Panc1 (cell line): ENCODE measurements at regions not wholly inside any gene's neighbourhood (a gene's known extent, or its start where the extent isn't known, plus 50 kb on each side); places are given as distances from the start of the nearest gene placed in this dataset.
"Not testable (repeated sequence)": the region's sequence is repeated elsewhere in the genome, so short reads cannot be mapped to it uniquely, and the experiment has no call there.

Experiments used
- ATAC-seq: fragments of 200-7000 bp; cut with Tn5 transposase; 2 replicates; pipeline ENCODE4 v1.9.1; 2020; ENCODE audit warnings: mild to moderate bottlenecking, moderate library complexity
- BruUV-seq: library from RNA; stranded (reverse); fragments of 400-500 nt; replicated peaks from 2 replicates; lab custom pipeline; 2021; lab: Mats Ljungman, UMichigan
- CTCF ChIA-PET: fragments of 300-600 bp; sonication (Branson Sonifier 250); formaldehyde crosslinking; loops from one replicate; lab custom pipeline; 2022; ENCODE audit warnings: antibody characterized with exemption; lab: Charles Lee
- POLR2A ChIA-PET: fragments of 300-600 bp; sonication (Branson Sonifier 250); formaldehyde crosslinking; loops from one replicate; lab custom pipeline; 2022; ENCODE audit warnings: antibody characterized with exemption; lab: Charles Lee
- DNase-seq: peaks from one replicate; pipeline ENCODE4 v3.0.0-alpha.2; 2010; ENCODE audit warnings: low read depth, low spot score
- H3K27ac ChIP-seq: 2 replicates; pipeline ENCODE4 v1.5.1; 2011; ENCODE audit warnings: mild to moderate bottlenecking, low read length, inconsistent platforms
- H3K27me3 ChIP-seq: fragments of 200-500 bp; sonication (Bioruptor generic); 2 replicates; pipeline ENCODE4 v1.6.0; 2014; ENCODE audit warnings: low read length, inconsistent platforms; ENCODE audit not compliant: control insufficient read depth, insufficient read depth
- H3K36me3 ChIP-seq: fragments of 200-500 bp; sonication (Bioruptor generic); 2 replicates; pipeline ENCODE4 v1.5.1; 2014; ENCODE audit warnings: inconsistent platforms, mild to moderate bottlenecking, low read length, moderate library complexity; ENCODE audit not compliant: control insufficient read depth, insufficient read depth
- H3K4me1 ChIP-seq: 2 replicates; pipeline ENCODE4 v1.5.1; 2011; ENCODE audit warnings: inconsistent platforms, mild to moderate bottlenecking, low read length, moderate library complexity; ENCODE audit not compliant: control insufficient read depth, insufficient read depth
- H3K4me3 ChIP-seq, 2 experiments: 2 replicates each; pipeline ENCODE4 v1.5.1; 2011 to 2012; ENCODE audit warnings: low read depth in 2 of 2, low read length in 2 of 2, mild to moderate bottlenecking in 2 of 2, inconsistent platforms in 1 of 2, moderate library complexity in 1 of 2
- H3K9me3 ChIP-seq: fragments of 200-500 bp; sonication (Bioruptor generic); 2 replicates; pipeline ENCODE4 v1.5.1; 2014; ENCODE audit warnings: low read depth, mild to moderate bottlenecking, inconsistent platforms, low read length, moderate library complexity; ENCODE audit not compliant: control insufficient read depth, insufficient read depth
- CTCF ChIP-seq: fragments of 450-650 bp; IDR thresholded peaks from 2 replicates; pipeline ENCODE4 v1.5.1; 2017; ENCODE audit warnings: mild to moderate bottlenecking
- POLR2AphosphoS5 ChIP-seq: IDR thresholded peaks from 2 replicates; pipeline ENCODE4 v1.6.1; 2012; ENCODE audit warnings: mild to moderate bottlenecking, low read depth, low read length, moderate library complexity
- SIN3A ChIP-seq: IDR thresholded peaks from 2 replicates; pipeline ENCODE4 v1.6.1; 2012; ENCODE audit warnings: low read depth, mild to moderate bottlenecking, low read length, moderate library complexity, borderline replicate concordance; ENCODE audit not compliant: insufficient read depth
- TCF7L2 ChIP-seq: IDR thresholded peaks from 2 replicates; pipeline ENCODE4 v1.6.1; 2011; ENCODE audit warnings: mild to moderate bottlenecking, low read depth, low read length, inconsistent platforms
- in situ Hi-C: cut with HindIII; loops from 2 replicates; pipeline ENCODE4 v1.10.0; 2016; ENCODE audit warnings: low sequenced_read_pairs, low pct_unique_long_range_greater_than_20kb
- intact Hi-C: fragments of 100-400 bp; cut with micrococcal nuclease; formaldehyde crosslinking; loops from one replicate; pipeline ENCODE4 v1.10.0; 2022; ENCODE audit not compliant: unreplicated experiment
- TF ChIP-seq, protein P1 (sequence below), 2 experiments: IDR thresholded peaks; 2 replicates each; pipeline ENCODE4 v1.6.1; 2011 to 2012; ENCODE audit warnings: low read depth in 2 of 2, control low read depth in 1 of 2, low read length in 1 of 2, mild to moderate bottlenecking in 1 of 2, moderate library complexity in 1 of 2; ENCODE audit not compliant: insufficient read depth in 1 of 2

- in situ Hi-C loops, POLR2A ChIA-PET, CTCF ChIA-PET, BruUV-seq, H3K4me1 ChIP-seq, H3K36me3 ChIP-seq, H3K9me3 ChIP-seq, H3K27me3 ChIP-seq, ATAC-seq, intact Hi-C loops, H3K27ac ChIP-seq, DNase-seq, H3K4me3 ChIP-seq: not testable (repeated sequence)
These were observed 1086.5 kb downstream of the TYW1 start for GRCh38 chr7:68082961-68083657.

GRCh38 chr7:68087401-68087800 is 1090.8 kb downstream of the TYW1 start:
- Histone ChIP-seq H3K4me1 (no peaks in the 10 kb centered on the region), H3K27me3 (no peaks in the 10 kb centered on the region), H3K9me3 (no peaks in the 10 kb centered on the region), H3K4me3 (no peak overlapping the region), H3K36me3 (no peaks in the 10 kb centered on the region), H3K27ac (no peak overlapping the region)
- intact Hi-C loops, result no loop called here
- no peak for ATAC-seq
- ChIA-PET CTCF (no interaction called here), POLR2A (no interaction called here)
- no TSS peak for BruUV-seq
- TF ChIP-seq TCF7L2, result no peak
- TF ChIP-seq SIN3A, result no peak
- TF ChIP-seq POLR2AphosphoS5, result no peak
- no peak for TF ChIP-seq CTCF
- TF ChIP-seq, protein P1, sequence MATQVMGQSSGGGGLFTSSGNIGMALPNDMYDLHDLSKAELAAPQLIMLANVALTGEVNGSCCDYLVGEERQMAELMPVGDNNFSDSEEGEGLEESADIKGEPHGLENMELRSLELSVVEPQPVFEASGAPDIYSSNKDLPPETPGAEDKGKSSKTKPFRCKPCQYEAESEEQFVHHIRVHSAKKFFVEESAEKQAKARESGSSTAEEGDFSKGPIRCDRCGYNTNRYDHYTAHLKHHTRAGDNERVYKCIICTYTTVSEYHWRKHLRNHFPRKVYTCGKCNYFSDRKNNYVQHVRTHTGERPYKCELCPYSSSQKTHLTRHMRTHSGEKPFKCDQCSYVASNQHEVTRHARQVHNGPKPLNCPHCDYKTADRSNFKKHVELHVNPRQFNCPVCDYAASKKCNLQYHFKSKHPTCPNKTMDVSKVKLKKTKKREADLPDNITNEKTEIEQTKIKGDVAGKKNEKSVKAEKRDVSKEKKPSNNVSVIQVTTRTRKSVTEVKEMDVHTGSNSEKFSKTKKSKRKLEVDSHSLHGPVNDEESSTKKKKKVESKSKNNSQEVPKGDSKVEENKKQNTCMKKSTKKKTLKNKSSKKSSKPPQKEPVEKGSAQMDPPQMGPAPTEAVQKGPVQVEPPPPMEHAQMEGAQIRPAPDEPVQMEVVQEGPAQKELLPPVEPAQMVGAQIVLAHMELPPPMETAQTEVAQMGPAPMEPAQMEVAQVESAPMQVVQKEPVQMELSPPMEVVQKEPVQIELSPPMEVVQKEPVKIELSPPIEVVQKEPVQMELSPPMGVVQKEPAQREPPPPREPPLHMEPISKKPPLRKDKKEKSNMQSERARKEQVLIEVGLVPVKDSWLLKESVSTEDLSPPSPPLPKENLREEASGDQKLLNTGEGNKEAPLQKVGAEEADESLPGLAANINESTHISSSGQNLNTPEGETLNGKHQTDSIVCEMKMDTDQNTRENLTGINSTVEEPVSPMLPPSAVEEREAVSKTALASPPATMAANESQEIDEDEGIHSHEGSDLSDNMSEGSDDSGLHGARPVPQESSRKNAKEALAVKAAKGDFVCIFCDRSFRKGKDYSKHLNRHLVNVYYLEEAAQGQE (IDR thresholded peaks at IDR 0.05; ENCODE audit: insufficient read depth in 1 of 2, low read depth in 2 of 2, low read length in 1 of 2), result no peak
- in situ Hi-C loops, result no loop called here
- no peak for DNase-seq

- ChIA-PET POLR2A (no interaction called here), CTCF (interaction anchor here (0.6 kb wide), 1 partner anchor 607 kb away, joined by 3 read pairs; no protein-coding TSS in a partner anchor)
- H3K9me3 ChIP-seq, result no peaks in the 10 kb centered on the region
- no peak overlapping the region for H3K4me3 ChIP-seq
- DNase-seq, result no peak
- ATAC-seq, result no peak
- no peak for TF ChIP-seq TCF7L2
- TF ChIP-seq, protein P1 (IDR thresholded peaks at IDR 0.05; ENCODE audit: insufficient read depth in 1 of 2, low read depth in 2 of 2, low read length in 1 of 2), result no peak
- TF ChIP-seq SIN3A, result no peak
- TF ChIP-seq POLR2AphosphoS5, result no peak
- TF ChIP-seq CTCF, result no peak
- H3K4me1 ChIP-seq, result no peaks in the 10 kb centered on the region
- no TSS peak for BruUV-seq
- H3K27ac ChIP-seq, result no peak overlapping the region
- intact Hi-C loops, result no loop called here
- in situ Hi-C loops, result no loop called here
- no peaks in the 10 kb centered on the region for H3K36me3 ChIP-seq
- no peaks in the 10 kb centered on the region for H3K27me3 ChIP-seq
These were observed 1092.2 kb downstream of the TYW1 start for GRCh38 chr7:68088879-68089278.
